Suppressor macrophage (primary cell): ENCODE measurements at regions not wholly inside any gene's neighbourhood (a gene's known extent, or its start where the extent isn't known, plus 50 kb on each side); places are given as distances from the start of the nearest gene placed in this dataset.

Experiments used
- DNase-seq, 4 experiments: peaks; one replicate each; pipeline ENCODE4 v3.0.0-alpha.2; 2020 to 2022

DNA sequence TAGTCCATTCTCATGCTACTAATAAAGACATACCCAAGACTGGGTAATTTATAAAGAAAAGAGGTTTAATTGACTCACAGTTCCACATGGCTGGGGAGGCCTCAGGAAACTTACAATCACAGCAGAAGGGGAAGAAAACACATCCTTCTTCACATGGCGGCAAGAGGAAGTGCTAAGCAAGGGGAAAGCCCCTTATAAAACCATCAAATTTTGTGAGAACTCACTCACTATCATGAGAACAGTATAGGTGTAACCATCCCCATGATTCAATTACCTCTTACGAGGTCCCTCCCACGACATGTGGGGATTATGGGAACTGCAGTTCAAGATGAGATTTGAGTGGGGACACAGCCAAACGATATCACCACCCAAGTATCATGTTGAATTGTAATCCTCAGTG, 52.7 kb upstream of the FOXO6 start:
- DNase-seq = peak in 3 of 4 experiments; percentile 21 to 48 (median 35)

DNA sequence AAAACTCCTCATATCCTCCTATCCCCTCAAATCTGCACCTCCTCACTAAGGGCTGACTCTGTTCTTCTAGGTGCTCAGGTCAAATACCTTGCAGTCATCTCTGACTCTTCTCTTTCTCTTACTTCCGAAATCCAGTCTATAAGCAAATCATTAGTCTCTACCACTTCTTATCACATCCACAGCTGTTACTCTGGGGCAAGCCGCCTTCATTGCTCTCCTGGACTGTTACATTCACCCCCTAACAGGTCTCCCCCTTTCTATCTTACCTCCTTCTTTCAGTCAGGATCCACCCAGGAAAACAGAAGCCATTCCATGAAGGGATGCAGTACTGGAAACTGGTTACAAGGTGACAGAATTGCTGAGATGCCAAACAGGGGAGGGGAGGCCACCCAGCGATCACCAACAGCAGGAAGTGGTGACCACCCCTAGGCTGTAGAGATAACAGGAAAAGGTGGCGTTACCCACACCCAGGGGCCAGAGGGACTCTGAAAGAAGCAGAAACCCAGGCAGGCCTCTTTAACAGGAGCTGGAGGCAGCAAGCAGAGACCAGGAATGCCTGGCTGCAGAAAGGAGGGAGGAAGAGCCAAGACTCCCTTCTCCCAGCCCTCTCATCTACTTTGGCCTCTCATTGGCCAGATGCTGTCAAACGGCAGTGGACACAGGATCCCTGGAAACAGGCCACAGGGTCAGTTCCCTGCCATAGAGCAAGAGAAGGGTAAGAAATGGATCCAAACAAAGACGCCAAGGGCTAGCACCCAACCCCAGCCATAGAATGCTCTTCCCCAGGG, 55.5 kb upstream of the FOXO6 start:
- DNase-seq = no peak

DNA sequence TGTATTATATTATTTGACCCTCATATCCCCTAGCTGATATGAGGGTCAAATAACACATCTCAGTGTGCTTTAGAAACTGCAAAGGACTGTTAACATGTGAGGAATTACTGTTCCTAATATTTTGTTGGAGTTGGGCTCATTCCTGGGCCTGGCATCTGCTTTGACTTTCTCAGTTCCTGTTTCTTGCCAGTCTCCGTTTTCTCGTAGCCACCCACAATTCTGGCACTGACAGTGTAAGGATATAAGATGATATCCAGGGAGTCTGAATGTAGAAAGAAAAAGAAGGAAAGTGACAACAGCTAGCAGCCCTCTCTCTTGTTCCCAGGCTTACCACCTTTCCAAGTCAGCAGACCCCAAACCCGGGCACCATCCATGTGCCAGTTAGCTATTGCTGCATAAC, 54.4 kb upstream of the SCMH1 start:
- DNase-seq = peak in 3 of 4 experiments; percentile 39 to 50 (median 41)

DNA sequence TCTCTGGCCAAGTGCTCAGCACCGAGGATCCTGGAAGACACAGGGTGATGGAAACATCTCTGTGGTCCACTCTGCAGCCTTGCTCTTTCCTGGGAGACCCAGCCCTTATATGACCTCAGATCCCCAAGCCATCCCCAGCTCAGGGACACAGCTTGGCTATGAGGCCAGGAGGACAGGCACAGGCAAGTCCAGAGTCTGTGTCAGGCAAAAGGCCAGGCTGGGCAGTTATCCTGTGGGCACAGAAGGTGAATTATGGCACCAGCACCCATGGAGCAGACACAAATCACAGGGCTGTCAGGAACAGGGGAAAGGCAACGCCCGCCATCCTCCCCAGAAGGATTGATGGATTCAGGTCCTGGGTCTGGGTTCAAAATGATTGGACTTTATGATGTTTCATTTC, 52.1 kb upstream of the SCMH1 start:
- no peak for DNase-seq

DNA sequence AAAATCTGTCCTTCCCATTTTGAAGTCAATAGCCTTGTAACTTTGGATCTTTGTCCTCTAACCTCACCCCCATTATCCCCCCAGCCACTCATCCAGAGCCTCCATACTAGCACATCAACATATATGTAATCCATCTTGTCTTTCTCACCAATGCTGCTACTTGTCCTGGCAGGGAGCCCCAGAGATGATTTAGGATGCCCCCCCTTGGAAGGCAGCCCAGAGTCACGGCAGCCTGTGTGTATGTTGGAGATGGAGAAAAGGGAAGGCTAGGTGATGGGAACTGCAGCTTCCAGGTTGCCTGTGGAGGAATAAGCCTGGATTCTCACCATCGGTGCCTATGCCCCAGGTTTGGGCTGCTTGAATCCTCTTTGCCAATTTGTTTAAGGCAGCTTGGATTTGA, 51.7 kb upstream of the SCMH1 start:
- no peak for DNase-seq
